WTC11 (cell line): ENCODE measurements at regions not wholly inside any gene's neighbourhood (a gene's known extent, or its start where the extent isn't known, plus 50 kb on each side); places are given as distances from the start of the nearest gene placed in this dataset.

ENCODE experiments used
- ATAC-seq: fragments of 200-7000 bp; cut with Tn5 transposase; 2 replicates; pipeline ENCODE4 v1.10.0; 2021; ENCODE audit warnings: mild to moderate bottlenecking, moderate library complexity
- CTCF ChIA-PET: fragments of 300-600 bp; sonication (Branson Sonifier 250); formaldehyde crosslinking; loops from one replicate; lab custom pipeline; 2021; ENCODE audit warnings: antibody characterized with exemption; lab: Charles Lee
- POLR2A ChIA-PET: fragments of 350-600 bp; sonication (Branson Sonifier 250); formaldehyde crosslinking; loops from one replicate; lab custom pipeline; 2021; ENCODE audit warnings: antibody characterized with exemption; lab: Charles Lee
- DNase-seq: peaks from one replicate; pipeline ENCODE4 v3.0.0; 2021; ENCODE audit warnings: low spot score
- H3K27ac Mint-ChIP-seq: 2 replicates; pipeline ENCODE4 v1.8.0; 2021; ENCODE audit warnings: mixed read lengths
- H3K27me3 Mint-ChIP-seq: 2 replicates; pipeline ENCODE4 v1.8.0; 2021; ENCODE audit warnings: low read depth, mild to moderate bottlenecking, moderate library complexity, mixed read lengths
- H3K36me3 Mint-ChIP-seq: 2 replicates; pipeline ENCODE4 v1.8.0; 2021; ENCODE audit warnings: mixed read lengths
- H3K4me1 Mint-ChIP-seq: 2 replicates; pipeline ENCODE4 v1.8.0; 2022; ENCODE audit warnings: mixed read lengths
- H3K4me3 Mint-ChIP-seq: 2 replicates; pipeline ENCODE4 v1.8.0; 2021; ENCODE audit warnings: mild to moderate bottlenecking, moderate library complexity, mixed read lengths
- H3K9me3 Mint-ChIP-seq: 2 replicates; pipeline ENCODE4 v1.8.0; 2021; ENCODE audit warnings: mixed read lengths
- CDX4 ChIP-seq: fragments of 250-450 bp; sonication (Bioruptor Pico); IDR thresholded peaks from 2 replicates; pipeline ENCODE4 v1.9.0; 2021; ENCODE audit warnings: moderate library complexity, mild to moderate bottlenecking, inconsistent platforms, borderline replicate concordance
- ETV6 ChIP-seq: sonication (generic); formaldehyde crosslinking; IDR thresholded peaks from 2 replicates; pipeline ENCODE4 v1.8.1; 2022; ENCODE audit warnings: mild to moderate bottlenecking, missing genetic modification reagents
- FOXP4 ChIP-seq: sonication (generic); formaldehyde crosslinking; IDR thresholded peaks from 2 replicates; pipeline ENCODE4 v1.8.0; 2022; ENCODE audit warnings: mild to moderate bottlenecking, missing genetic modification reagents
- MYBL2 ChIP-seq: sonication (generic); formaldehyde crosslinking; IDR thresholded peaks from 2 replicates; pipeline ENCODE4 v1.8.1; 2023; ENCODE audit warnings: mild to moderate bottlenecking, moderate library complexity, missing genetic modification reagents
- NFE2L1 ChIP-seq: sonication (generic); formaldehyde crosslinking; IDR thresholded peaks from 2 replicates; pipeline ENCODE4 v1.8.1; 2023; ENCODE audit warnings: missing genetic modification reagents
- NFYB ChIP-seq: sonication (generic); formaldehyde crosslinking; conservative IDR thresholded peaks from 2 replicates; pipeline ENCODE4 v1.8.0; 2022; ENCODE audit warnings: low read depth, missing genetic modification reagents
- NR3C1 ChIP-seq: sonication (generic); formaldehyde crosslinking; conservative IDR thresholded peaks from 2 replicates; pipeline ENCODE4 v1.8.1; 2023; ENCODE audit warnings: low read depth, mild to moderate bottlenecking, missing genetic modification reagents
- PRRX2 ChIP-seq: fragments of 250-450 bp; sonication (Bioruptor Pico); IDR thresholded peaks from 2 replicates; pipeline ENCODE4 v1.8.0; 2021; ENCODE audit warnings: mild to moderate bottlenecking
- SP1 ChIP-seq: sonication (generic); formaldehyde crosslinking; conservative IDR thresholded peaks from 2 replicates; pipeline ENCODE4 v1.8.1; 2022; ENCODE audit warnings: missing genetic modification reagents
- TCF7 ChIP-seq: sonication (generic); formaldehyde crosslinking; IDR thresholded peaks from 2 replicates; pipeline ENCODE4 v1.8.0; 2022; ENCODE audit warnings: mild to moderate bottlenecking, low read depth, missing genetic modification reagents, moderate library complexity
- USF2 ChIP-seq: sonication (generic); formaldehyde crosslinking; IDR thresholded peaks from 2 replicates; pipeline ENCODE4 v1.8.1; 2023; ENCODE audit warnings: mild to moderate bottlenecking, missing genetic modification reagents, moderate library complexity
- ZNF396 ChIP-seq: fragments of 250-450 bp; sonication (Bioruptor Pico); IDR thresholded peaks from 2 replicates; pipeline ENCODE4 v1.8.0; 2021; ENCODE audit warnings: mild to moderate bottlenecking, moderate library complexity, borderline replicate concordance
- ZNF671 ChIP-seq: fragments of 250-450 bp; sonication (Bioruptor Pico); IDR thresholded peaks from 2 replicates; pipeline ENCODE4 v1.8.0; 2021; ENCODE audit warnings: mild to moderate bottlenecking
- ZSCAN18 ChIP-seq: fragments of 250-450 bp; sonication (Bioruptor Pico); IDR thresholded peaks from 2 replicates; pipeline ENCODE4 v2.1.2; 2022; ENCODE audit warnings: mild to moderate bottlenecking, moderate library complexity
- TF ChIP-seq, protein P1 (sequence below): sonication (generic); formaldehyde crosslinking; IDR thresholded peaks from 2 replicates; pipeline ENCODE4 v1.8.1; 2022; ENCODE audit warnings: missing genetic modification reagents, borderline replicate concordance
- TF ChIP-seq, protein P2 (sequence below): sonication (generic); formaldehyde crosslinking; IDR thresholded peaks from 2 replicates; pipeline ENCODE4 v1.8.1; 2023; ENCODE audit warnings: mild to moderate bottlenecking, missing genetic modification reagents, borderline replicate concordance
- TF ChIP-seq, protein P3 (sequence below): sonication (generic); formaldehyde crosslinking; IDR thresholded peaks from 2 replicates; pipeline ENCODE4 v1.8.1; 2023; ENCODE audit warnings: mild to moderate bottlenecking, moderate library complexity, missing genetic modification reagents
- TF ChIP-seq, protein P4 (sequence below): sonication (generic); formaldehyde crosslinking; IDR thresholded peaks from 2 replicates; pipeline ENCODE4 v1.8.0; 2022; ENCODE audit warnings: mild to moderate bottlenecking, missing genetic modification reagents
- TF ChIP-seq, protein P5 (sequence below): sonication (generic); formaldehyde crosslinking; IDR thresholded peaks from 2 replicates; pipeline ENCODE4 v1.8.0; 2023; ENCODE audit warnings: missing genetic modification reagents, mild to moderate bottlenecking, borderline replicate concordance

GRCh38 chr2:150168595-150169236 lies 318.8 kb downstream of the RND3 start:
- H3K9me3 Mint-ChIP-seq: peaks cover 13% of the 10 kb centered on the region
- H3K27ac Mint-ChIP-seq: no peak overlapping the region
- ATAC-seq (no peak), DNase-seq (no peak)
- H3K36me3 Mint-ChIP-seq: peaks cover 9% of the 10 kb centered on the region
- CTCF ChIA-PET: no interaction called here
- no peaks in the 10 kb centered on the region; the same call in 1 of the 2 replicates for H3K27me3 Mint-ChIP-seq
- peaks cover 11% of the 10 kb centered on the region; the same call in 1 of the 2 replicates for H3K4me1 Mint-ChIP-seq
- H3K4me3 Mint-ChIP-seq: no peak overlapping the region
- POLR2A ChIA-PET: no interaction called here
- TF ChIP-seq, protein P1, sequence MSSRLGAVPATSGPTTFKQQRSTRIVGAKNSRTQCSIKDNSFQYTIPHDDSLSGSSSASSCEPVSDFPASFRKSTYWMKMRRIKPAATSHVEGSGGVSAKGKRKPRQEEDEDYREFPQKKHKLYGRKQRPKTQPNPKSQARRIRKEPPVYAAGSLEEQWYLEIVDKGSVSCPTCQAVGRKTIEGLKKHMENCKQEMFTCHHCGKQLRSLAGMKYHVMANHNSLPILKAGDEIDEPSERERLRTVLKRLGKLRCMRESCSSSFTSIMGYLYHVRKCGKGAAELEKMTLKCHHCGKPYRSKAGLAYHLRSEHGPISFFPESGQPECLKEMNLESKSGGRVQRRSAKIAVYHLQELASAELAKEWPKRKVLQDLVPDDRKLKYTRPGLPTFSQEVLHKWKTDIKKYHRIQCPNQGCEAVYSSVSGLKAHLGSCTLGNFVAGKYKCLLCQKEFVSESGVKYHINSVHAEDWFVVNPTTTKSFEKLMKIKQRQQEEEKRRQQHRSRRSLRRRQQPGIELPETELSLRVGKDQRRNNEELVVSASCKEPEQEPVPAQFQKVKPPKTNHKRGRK: no peak
- TF ChIP-seq NFE2L1 (CRISPR knock-in tag) (no peak), CDX4 (CRISPR knock-in tag) (no peak), SP1 (CRISPR knock-in tag) (no peak), NR3C1 (CRISPR knock-in tag) (no peak), NFYB (CRISPR knock-in tag) (no peak), USF2 (CRISPR knock-in tag) (no peak), ZNF396 (CRISPR knock-in tag) (no peak), TCF7 (CRISPR knock-in tag) (no peak), PRRX2 (CRISPR knock-in tag) (no peak), MYBL2 (no peak), ZNF671 (no peak), ZSCAN18 (CRISPR knock-in tag) (no peak), FOXP4 (no peak), ETV6 (CRISPR knock-in tag) (no peak)
- TF ChIP-seq, protein P2, sequence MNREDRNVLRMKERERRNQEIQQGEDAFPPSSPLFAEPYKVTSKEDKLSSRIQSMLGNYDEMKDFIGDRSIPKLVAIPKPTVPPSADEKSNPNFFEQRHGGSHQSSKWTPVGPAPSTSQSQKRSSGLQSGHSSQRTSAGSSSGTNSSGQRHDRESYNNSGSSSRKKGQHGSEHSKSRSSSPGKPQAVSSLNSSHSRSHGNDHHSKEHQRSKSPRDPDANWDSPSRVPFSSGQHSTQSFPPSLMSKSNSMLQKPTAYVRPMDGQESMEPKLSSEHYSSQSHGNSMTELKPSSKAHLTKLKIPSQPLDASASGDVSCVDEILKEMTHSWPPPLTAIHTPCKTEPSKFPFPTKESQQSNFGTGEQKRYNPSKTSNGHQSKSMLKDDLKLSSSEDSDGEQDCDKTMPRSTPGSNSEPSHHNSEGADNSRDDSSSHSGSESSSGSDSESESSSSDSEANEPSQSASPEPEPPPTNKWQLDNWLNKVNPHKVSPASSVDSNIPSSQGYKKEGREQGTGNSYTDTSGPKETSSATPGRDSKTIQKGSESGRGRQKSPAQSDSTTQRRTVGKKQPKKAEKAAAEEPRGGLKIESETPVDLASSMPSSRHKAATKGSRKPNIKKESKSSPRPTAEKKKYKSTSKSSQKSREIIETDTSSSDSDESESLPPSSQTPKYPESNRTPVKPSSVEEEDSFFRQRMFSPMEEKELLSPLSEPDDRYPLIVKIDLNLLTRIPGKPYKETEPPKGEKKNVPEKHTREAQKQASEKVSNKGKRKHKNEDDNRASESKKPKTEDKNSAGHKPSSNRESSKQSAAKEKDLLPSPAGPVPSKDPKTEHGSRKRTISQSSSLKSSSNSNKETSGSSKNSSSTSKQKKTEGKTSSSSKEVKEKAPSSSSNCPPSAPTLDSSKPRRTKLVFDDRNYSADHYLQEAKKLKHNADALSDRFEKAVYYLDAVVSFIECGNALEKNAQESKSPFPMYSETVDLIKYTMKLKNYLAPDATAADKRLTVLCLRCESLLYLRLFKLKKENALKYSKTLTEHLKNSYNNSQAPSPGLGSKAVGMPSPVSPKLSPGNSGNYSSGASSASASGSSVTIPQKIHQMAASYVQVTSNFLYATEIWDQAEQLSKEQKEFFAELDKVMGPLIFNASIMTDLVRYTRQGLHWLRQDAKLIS (CRISPR knock-in tag): no peak
- TF ChIP-seq, protein P3, sequence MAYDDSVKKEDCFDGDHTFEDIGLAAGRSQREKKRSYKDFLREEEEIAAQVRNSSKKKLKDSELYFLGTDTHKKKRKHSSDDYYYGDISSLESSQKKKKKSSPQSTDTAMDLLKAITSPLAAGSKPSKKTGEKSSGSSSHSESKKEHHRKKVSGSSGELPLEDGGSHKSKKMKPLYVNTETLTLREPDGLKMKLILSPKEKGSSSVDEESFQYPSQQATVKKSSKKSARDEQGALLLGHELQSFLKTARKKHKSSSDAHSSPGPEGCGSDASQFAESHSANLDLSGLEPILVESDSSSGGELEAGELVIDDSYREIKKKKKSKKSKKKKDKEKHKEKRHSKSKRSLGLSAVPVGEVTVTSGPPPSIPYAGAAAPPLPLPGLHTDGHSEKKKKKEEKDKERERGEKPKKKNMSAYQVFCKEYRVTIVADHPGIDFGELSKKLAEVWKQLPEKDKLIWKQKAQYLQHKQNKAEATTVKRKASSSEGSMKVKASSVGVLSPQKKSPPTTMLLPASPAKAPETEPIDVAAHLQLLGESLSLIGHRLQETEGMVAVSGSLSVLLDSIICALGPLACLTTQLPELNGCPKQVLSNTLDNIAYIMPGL: no peak
- TF ChIP-seq, protein P4, sequence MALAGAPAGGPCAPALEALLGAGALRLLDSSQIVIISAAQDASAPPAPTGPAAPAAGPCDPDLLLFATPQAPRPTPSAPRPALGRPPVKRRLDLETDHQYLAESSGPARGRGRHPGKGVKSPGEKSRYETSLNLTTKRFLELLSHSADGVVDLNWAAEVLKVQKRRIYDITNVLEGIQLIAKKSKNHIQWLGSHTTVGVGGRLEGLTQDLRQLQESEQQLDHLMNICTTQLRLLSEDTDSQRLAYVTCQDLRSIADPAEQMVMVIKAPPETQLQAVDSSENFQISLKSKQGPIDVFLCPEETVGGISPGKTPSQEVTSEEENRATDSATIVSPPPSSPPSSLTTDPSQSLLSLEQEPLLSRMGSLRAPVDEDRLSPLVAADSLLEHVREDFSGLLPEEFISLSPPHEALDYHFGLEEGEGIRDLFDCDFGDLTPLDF (CRISPR knock-in tag): no peak
- TF ChIP-seq, protein P5, sequence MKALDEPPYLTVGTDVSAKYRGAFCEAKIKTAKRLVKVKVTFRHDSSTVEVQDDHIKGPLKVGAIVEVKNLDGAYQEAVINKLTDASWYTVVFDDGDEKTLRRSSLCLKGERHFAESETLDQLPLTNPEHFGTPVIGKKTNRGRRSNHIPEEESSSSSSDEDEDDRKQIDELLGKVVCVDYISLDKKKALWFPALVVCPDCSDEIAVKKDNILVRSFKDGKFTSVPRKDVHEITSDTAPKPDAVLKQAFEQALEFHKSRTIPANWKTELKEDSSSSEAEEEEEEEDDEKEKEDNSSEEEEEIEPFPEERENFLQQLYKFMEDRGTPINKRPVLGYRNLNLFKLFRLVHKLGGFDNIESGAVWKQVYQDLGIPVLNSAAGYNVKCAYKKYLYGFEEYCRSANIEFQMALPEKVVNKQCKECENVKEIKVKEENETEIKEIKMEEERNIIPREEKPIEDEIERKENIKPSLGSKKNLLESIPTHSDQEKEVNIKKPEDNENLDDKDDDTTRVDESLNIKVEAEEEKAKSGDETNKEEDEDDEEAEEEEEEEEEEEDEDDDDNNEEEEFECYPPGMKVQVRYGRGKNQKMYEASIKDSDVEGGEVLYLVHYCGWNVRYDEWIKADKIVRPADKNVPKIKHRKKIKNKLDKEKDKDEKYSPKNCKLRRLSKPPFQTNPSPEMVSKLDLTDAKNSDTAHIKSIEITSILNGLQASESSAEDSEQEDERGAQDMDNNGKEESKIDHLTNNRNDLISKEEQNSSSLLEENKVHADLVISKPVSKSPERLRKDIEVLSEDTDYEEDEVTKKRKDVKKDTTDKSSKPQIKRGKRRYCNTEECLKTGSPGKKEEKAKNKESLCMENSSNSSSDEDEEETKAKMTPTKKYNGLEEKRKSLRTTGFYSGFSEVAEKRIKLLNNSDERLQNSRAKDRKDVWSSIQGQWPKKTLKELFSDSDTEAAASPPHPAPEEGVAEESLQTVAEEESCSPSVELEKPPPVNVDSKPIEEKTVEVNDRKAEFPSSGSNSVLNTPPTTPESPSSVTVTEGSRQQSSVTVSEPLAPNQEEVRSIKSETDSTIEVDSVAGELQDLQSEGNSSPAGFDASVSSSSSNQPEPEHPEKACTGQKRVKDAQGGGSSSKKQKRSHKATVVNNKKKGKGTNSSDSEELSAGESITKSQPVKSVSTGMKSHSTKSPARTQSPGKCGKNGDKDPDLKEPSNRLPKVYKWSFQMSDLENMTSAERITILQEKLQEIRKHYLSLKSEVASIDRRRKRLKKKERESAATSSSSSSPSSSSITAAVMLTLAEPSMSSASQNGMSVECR: no peak
